GM19467 (cell line): ENCODE measurements at regions not wholly inside any gene's neighbourhood (a gene's known extent, or its start where the extent isn't known, plus 50 kb on each side); places are given as distances from the start of the nearest gene placed in this dataset.

Experiments used
- ATAC-seq: cut with Tn5 transposase; IDR thresholded peaks from one replicate; pipeline ENCODE4 v1.9.1; 2021; ENCODE audit warnings: mild to moderate bottlenecking, moderate library complexity; ENCODE audit not compliant: unreplicated experiment

DNA sequence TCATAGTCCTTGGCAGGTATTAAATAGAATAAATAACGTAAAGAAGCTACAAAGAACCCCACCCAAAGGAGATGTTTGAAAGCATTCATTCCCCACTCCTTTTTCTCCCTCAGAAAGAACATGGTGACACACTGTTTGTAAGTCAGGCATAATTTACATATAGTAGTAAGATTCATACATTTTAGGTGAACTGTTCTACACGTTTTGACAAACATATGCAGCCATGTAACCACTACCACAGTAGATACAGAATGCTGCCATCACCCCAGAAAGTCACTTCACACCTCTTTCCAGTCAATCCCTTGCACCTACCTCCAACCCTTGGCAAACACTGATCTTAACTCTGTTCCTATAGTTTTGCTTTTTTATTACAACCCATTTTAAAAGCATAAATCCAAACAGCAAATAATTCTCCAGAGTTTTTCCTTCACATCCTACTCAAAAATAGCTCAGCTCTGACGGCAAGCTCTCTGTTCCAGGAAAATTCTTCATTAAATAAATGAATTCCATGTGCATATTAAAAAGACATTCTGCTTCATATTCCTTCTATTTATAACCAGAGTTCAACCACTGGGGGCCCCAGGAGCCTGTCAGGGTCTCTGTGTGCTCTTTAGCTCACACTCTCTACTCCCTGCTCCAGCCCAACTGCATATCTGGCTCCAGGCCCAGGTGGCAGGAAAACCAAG is 258.8 kb downstream of the PLPP3 start:
- no peak for ATAC-seq

DNA sequence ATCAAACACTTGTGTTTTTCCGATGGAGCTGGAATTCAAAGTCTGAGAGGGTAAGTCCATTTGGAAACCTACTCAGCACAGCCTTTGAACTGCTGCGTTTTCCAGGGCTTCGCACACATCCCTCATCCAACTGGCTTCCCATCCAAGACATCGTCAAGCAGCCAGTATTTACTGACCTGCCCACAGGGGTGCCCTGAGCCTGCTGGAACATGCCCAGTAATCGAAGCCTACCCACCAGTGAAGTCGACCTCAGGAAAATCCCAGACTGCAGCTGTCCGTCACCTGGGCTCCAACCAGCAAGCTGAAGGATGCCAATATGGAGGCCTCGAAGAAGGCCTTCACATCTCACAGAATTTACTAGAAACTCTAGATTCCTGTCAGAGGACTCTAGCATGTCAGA is 261.6 kb downstream of the PLPP3 start:
- no peak for ATAC-seq

DNA sequence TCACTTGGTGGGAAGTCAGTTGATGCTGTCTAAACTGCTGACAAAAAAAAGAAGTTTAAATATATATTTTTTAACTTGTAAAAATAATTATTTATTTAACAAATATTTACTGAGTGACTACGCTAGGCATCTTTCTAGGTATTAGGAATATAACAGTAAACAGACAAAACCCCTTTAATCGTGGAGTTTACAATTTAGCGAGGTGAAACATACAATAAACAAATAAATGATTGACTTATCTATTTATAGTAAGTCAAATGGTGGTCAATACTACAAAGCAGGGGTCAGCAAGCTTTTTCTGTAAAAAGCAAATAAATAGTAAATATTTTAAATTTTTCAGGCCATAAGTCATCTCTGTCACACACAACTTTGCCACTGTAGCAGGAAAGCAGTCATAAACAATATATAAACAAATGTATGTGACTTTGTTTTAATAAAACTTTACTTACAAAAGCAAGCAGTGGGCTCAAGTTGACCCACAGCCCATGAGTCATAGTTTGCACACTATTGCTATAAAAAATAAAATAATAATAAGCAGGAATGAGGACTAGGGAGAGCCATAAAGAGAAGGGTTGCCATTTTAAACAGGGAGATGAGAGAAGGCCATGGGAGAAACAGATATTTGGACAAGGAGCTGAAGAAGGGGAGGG is 263.9 kb downstream of the PLPP3 start:
- ATAC-seq: no peak

DNA sequence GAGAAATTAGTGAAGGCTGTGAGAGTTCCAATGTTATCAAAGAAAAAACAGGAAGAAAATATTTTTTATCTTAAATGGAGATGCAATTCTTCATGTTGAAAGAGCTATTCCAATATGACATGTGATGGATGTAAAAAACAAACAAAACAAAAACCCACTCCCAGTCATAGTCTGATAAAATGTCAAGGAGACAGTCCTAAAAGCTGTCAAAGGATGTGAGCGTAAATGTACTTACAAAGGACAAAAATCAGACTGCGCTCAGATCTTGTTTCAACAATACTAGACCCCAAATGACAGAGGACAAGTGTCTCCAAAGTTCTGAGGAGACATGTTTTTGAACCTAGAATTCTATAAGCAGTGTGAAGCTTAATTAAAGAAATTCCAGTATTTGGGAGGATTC is 265.8 kb downstream of the PLPP3 start:
- ATAC-seq: no peak

DNA sequence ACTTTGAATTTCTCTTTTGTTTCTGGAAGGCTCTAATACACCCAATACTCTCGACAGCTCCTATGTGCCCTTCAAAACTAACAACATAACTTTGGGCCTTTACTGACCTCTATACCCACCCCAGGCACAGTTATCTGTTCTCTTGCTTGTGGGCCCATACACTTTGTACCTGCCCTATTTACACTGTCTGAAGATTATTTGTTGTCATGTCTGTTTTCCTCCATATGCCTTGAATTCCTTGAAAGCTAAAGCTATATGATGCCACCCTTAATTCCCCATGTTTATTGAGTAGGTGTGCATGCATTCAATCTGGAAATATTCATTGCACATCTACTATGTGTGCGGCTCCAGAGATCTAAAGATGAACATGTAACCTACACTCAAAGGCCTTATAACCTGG is 267.6 kb downstream of the PLPP3 start:
- ATAC-seq: no peak

DNA sequence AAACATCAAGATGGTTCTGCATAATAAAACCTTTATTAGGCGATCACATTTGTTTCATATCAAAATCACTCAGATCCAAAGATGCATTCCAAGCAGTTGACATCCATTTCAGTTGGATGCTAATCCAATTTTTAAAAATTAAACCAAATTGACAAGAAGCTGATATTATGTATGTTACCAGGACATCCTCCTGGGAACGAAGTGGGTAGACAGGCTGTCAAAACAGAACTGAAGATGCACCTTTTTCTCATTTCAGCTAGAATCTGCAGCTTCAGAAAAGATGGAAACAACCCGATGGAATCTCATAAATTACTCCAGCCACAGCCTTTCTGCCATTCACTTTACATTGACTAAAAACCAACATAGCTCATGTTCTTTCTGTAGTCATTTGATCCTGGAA is 268.4 kb downstream of the PLPP3 start:
- ATAC-seq: no peak

DNA sequence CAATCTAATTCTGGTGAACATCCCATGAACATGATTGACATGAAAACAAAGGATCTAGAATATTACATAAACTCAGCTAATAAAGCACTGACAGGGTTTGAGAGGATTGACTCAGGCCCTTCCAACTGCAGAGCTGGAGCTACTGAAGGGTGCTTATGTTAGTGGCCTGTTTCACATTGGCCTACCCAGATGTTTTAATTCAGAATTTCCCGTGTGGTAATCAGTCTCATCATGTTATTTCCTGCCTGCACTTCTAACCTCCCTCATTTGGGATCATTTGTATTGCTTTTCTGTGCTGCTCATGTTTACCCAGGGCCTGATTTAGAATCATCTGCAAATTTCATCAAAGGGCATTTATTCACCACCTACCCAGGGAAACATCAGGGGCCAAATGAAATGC is 270.3 kb downstream of the PLPP3 start:
- ATAC-seq: no peak

DNA sequence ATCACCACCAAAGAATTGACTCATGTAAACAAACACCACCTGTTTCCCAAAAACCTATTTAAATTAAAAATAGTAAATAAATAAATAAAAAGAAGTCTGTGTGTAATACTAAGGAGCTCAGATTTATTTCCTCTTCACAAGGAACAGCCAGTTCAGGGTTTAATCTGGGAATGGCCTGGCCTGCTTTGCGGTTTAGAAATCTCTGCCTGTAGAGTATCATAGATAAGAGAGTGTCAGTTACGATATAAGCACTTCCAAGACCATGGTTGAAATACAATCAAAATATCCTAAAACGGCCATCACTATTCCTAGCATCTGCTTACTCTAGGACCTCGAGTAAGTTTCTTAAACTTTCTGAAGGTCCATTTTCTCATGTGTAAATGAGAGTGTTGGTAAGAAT is 274.4 kb downstream of the PLPP3 start:
- ATAC-seq: no peak

DNA sequence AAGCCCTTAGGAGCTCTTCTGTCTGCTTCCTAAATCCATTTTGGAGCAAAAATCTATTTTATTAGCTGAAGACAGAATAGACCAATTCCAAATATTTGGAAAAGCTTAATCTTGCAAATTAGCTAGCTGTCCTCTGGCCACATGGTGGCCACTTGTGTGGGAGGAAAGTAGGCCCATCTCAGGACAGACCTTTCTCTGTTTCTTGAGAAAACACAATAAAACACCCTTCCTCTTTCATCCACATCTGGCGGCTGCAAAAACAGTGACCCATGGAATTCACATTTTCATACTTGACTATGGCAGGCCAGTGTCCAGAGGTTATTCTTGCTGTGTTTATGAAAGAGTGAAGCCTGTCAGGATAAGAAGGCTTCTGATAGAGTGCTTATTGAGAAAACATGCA is 275.6 kb downstream of the PLPP3 start:
- ATAC-seq: no peak

DNA sequence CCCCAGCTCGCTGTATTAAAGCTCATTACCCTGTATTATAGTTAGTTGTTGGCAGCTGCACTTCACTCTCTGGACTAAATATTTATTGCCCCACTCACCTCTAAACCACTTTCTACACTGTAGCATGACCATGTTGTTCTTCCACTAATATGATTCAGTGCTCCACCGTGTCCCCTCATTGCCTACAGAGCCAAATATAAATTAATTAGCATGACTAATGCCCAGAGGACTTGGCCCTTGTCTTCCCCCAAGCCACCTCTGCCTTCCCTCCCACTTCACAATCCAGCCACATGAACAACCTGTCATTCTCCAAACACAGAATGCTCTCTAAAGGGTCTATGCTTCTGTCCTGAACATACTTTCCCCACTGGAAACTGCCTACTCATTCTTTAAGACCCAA is 276.5 kb downstream of the PLPP3 start:
- ATAC-seq: no peak

DNA sequence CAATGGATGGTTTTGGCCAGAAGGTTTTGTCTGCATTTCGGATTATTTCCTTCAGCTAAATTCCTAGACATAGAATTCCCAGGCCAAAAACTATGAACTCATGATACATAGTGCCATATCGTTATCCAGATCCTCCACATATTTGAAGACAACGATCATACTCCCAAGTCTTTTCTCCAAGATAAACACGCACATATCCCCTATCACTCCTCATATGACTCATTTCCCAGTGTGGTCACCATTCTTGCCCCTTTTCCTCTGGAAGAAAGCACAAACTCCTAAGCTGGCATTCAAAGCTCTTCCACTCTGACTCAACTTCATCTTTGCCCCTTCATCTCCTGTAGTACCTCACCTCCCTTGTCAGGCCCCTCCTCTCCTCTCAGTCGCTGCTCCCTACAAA is 277.6 kb downstream of the PLPP3 start:
- no peak for ATAC-seq

DNA sequence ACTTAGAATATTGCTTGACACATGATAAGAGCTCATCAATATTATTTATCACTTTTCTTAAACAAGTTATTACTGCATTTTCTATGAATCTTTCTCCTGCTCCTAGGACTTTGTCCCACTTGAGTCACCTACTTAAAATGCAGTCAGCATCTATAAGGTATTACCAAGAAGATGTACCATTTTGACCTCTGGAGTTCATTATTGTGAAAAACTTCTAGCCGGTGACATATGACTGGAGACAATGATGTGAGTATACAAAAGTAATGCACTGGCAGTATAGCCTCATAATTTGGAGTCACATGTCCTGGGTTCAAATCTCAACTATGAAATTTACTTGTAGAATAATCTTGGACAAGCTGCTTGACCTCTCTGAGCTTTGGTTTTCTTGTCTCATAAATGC is 278.5 kb downstream of the PLPP3 start:
- no peak for ATAC-seq

DNA sequence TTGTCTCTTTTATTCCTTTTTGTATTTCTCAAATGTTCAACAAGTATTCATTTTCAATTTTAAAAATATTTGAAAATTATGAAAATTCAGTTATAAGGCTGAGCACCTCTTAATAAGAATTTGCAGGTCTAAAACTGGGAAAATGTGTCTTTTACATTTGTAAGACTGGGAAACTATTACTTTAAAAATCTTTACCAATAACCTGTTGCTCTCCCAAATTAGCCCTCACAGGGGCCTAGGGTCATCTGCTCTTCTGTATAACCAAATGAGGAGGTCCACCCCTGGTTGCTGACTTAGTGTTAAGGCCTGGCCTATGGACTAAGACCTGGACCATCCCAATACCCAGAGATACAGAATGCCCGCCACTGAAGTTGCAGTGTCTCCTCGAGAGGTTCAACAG is 280.5 kb downstream of the PLPP3 start:
- no peak for ATAC-seq

DNA sequence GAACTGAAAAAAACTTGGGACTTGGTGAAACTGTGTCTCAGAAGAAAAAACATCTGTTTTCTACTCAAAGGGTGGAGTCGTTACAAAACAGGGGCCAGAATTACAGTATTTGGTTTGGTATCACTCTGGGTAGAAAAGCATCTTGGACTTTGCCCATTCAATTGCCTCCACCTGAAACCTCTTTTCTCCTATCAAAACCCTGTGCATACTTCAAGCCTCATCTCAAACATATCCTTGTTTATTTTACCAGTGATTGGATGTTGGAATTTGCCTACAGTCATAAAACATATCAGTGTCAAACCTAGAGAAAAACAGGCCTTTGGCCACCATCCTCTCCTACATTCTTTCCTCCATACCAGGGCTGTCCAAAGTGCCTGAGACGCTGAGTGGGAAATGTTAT is 281.5 kb downstream of the PLPP3 start:
- no peak for ATAC-seq

DNA sequence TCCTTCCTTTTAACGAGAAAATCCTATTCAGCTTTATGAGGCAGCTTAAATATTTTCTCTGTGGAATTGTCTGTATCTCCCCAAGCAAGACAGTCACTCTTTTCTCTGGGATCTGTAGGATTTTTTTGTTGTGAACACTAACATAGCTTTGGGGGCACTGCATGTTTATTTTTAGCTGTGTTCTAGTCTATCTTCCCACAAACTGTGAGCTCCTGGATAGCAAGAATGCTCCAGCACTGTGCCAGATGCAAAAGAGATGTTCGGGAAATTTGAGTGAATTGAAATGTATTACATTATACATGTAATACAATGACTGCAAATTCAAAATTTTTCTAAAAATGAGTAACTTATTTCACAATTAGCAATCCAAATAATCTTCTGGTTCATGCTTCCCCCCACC is 282.2 kb downstream of the PLPP3 start:
- no peak for ATAC-seq

DNA sequence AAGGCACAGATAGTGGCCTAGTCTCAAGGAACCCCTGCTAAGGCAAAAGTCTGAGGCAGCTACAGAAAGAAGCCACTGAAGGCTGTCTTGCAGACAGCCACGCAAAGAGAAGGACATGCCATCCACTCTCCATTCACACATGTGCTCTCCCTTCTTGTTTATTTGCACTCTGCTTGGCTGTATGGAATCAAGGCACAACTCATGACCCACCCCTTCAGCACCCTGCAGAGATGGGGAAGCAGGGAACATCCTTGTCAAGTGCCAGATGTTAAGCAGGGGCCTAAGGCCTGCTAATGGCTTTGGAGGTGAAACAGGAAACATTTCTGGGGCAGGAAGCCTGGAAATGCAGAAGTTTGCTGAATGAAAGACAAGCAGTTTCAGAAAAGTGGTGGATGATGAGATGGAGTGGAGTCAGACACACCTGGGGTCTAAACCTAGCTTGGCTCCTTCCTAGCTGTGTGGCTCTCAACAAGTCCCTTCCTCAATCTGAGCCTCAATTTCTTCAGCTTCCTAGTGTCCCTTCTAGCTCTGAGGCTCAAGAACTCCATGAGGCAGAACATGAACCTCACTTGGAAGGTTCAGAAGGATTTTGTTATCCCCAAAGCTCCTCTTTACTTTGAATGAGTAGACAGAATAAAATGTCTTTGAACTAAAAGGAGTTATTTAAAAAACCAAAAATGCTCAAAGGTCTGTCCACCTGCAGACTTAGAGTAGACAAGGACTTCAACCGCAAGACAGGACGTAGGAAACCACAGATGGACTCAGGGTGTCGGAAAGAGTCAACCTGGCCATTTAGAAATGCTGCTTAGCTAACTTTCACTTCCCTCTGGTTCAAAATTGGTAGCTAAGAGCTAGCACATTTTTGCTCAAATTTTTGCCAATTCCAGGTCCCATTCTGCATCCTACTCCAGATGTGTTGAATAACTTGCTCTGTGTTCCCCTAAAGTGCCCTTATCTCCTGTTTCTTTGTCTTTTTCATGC is 283.1 kb downstream of the PLPP3 start:
- ATAC-seq: no peak

DNA sequence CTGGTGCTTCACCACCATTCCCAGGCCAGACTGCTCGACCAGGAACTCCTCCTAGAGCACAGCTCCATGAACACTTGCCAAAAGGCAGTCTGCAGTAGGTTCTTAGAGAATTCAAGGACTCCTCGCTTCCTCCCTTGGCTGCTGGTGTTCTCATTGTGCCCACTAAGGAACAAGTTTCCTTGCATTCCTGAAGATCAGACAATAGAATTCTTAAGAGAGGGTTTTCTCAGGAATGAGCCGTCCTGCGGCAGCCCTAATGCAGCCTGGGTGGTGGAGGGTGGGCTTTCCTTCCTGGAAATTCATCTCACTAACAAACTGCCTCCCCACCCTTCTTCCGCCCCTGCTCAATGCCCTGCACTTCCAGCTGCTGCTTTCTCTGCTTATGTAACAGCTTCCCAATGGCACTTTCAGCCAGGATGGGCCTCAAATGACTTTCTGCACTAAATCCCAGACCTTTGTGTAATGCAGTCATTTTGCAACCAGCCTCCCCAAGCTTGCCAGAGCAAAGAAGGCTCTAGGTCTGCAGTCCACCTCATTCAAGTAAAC is 287.9 kb downstream of the PLPP3 start:
- ATAC-seq: no peak

DNA sequence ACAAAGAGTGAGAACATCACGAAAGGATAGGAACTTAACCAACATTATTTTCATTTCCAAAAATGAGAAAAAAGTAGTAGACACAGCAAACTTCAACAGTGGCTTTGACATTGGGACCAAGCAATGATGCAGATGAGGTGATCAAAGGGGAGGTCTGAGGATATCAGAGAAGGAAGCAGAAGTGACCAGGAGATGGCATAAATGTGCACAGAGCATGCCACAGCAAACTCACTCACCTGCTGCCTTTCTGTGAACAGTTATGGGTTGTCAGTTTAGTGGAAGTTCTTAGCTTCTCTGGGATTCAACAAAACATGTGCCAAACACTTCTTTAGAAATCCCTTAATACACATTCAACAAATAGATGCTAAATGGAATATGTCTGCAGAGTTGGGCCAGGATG is 290.1 kb downstream of the PLPP3 start:
- no peak for ATAC-seq

DNA sequence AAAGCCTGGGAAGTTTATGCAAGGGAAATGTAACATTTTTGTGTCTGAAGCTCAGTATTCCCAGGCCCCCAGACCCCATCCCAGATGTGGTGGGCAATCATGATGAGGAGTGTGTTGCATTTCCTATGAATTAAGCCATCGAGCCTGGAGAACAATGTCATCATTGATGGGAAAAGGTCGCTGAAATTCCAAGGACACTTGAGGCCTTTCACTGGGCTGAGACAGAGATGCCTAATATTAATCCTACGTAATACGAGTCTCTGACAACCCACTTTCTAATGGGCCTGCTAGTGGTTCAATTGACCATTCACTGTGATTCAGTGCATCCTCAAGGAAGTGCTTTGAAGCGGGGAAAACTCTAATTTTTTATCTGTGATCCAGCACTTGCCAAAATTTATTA is 291.6 kb downstream of the PLPP3 start:
- no peak for ATAC-seq

DNA sequence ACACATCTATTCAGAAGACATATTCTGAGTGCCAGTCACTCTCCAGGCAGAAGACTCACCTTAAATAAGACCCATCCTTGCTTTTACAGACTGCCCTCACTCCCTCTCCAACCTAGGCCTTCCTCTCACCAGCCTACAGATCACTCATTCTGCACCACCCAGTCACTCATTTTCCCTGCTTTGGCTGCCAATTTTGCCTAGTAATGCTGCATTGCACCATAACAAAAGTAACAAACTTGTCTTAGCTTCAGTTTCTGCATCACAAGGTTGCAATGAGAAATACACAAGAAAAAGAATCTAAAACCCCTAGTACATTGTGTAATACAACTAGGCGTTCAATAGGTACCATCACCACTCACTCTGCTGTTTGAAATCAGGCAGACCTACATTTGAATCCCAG is 292.4 kb downstream of the PLPP3 start:
- no peak for ATAC-seq

DNA sequence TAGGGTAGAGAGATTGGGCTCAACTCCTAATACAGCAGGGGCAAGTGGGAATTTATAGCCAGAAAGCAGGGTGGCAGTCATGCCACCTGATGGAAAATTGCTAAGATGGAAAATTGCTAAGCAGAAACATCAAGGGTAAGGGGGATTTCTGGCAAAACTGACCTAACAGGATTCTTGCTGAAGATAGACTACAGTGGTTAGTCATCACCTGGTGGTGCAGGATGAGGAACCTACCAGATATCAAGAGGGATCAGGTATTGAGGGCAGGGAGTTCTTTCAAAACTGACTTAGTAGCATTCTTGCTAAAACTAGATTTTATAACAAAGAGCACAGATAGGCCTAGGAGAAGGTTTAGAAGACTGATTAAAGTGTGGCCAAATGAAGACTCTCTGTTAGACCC is 292.9 kb downstream of the PLPP3 start:
- ATAC-seq: no peak
